GM19324 (cell line): ENCODE measurements at regions not wholly inside any gene's neighbourhood (a gene's known extent, or its start where the extent isn't known, plus 50 kb on each side); places are given as distances from the start of the nearest gene placed in this dataset.
"Not testable (repeated sequence)": the region's sequence is repeated elsewhere in the genome, so short reads cannot be mapped to it uniquely, and the experiment has no call there.

ENCODE experiments used
- ATAC-seq: cut with Tn5 transposase; IDR thresholded peaks from one replicate; pipeline ENCODE4 v1.9.1; 2021; ENCODE audit warnings: mild to moderate bottlenecking, moderate library complexity; ENCODE audit not compliant: unreplicated experiment, low FRiP score

DNA sequence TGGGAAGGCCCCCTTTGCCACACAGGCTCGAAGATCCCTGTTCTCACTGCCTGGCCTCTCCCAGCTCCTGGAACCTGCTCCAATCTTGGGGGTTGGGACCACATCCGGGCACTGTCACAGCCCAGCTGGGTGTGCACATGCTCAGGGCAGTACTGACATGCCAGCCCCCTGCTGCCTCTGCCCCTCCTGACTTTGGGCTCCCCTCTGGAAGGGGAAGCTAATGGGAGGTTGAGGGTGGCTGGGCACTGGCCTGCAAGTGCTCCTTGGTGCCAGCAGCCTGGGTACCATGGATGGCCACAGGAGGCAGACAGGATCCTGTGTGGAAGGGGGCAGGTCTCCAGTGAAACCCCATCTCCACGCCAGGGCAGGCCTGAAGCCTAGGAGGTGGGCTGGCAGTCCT is 126.1 kb upstream of the NOL4 start:
- no peak for ATAC-seq

DNA sequence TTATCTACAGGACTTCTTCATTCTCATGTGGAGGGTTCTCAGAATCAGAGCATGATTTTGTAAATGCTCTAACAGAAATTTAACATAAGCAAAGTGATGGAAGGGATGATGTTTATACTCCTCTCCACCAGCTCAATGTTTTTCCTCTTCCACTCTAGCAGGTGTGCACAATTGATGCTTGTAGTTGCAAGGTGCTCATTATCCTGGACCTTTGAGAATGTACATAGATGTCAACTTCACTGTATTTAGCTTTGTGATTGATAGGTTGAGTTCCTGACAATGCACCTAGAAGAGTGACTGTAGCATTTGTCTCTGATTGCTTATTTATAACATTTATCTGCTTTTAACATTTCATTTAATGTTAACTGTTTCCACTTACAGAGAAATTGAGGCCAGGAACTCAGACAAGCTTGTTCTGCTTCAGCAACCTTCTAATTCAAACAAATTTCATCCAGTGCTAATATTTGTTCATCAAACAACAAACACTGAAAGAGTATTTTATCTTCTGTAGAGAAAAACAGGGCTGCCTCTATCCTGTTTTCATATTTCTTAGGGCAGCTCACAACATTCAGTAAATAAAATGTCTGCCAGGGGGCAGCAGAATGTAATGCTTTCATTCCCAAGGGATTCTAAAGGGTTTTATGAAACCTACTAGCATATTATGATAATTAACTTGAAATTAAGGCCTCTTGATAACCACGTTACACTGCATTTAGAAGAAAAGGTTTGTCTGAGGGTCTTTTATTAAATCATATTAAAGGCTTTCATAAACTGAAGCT is 127.9 kb upstream of the NOL4 start:
- ATAC-seq, result no peak

DNA sequence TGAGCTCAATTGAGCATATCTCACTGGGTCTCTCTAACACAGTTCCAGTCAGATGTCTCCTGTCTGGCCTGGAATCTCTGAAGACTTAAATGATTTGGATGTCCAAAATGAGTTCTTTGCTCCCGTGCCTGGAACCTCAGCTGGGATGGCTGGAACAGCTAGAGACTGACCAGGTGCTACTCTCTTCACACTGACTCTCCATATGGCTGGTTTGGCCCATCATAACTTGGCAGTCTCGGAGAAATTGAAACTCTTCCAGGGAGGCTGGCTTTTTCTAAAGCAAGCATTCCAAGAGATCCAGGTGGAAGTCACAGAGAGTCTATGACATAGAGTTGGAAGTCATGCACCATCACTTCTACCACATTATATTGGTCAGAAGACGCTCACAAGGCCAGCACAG is 129.6 kb upstream of the NOL4 start:
- no peak for ATAC-seq

DNA sequence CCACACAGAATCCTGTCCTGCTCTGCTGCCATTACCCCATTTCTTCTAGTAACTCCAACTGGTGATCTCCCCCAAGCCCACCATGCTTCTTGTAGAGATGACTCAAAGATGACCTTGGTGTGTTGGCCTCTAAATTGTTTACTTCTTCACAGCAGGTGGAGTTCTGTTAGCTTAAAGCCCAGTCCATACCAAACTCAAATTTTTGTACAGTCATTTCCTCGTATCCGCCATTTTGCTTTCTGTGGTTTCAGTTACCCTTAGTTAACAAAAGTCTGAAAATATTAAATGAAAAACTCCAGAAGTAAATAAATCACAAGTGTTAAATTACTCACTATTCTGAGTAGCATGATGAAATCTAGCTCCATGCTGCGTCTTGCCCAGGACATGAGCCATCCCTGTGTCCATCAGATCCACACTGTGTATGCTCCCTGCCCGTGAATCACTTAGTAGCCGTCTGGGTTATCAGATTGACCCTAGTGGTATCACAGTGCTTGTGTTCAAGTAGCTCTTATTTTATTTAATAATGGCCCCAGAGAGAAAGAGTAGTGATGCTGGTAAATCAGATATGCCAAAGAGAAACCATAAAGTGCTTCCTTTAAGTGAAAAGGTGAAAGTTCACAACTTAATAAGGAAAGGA is 133.3 kb upstream of the NOL4 start:
- no peak for ATAC-seq

DNA sequence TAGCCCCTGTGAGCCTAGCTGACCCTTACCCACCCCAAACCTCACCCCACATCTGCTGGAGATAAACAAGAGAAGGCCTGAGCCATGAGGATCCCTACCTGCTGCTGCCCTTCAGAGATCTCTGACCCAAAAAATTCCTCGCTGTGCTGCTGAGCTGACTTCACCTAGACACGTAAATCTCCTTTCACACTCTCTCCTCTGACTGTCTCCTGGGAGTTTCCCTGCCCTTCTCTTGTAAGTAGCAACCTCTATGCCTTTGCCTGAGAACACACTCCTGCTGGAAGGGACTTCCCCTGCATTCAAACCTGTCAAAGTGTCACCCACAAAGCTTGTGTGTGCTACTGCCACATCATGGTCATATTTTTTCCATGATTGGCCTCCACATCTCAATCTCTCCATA is 134.2 kb upstream of the NOL4 start:
- ATAC-seq, result peak; percentile 70

DNA sequence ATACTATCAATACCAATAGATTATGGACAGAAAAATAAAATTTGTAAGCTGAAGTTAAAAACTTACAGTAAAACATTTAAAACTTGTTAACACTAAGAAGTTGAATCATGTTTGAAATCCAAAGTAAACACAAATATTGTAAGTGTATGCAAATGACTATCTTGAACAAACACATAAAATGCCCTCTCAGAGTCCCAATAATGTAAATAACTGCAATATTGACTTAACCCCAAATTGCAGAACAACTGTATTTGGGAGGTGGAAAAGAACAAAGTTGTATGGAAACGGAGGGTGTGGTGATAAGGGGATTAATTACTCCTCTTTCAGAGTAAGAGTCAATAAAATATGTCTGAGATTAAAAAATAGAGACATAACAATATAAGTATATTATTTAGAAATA is 140.0 kb upstream of the NOL4 start:
- ATAC-seq, result no peak

DNA sequence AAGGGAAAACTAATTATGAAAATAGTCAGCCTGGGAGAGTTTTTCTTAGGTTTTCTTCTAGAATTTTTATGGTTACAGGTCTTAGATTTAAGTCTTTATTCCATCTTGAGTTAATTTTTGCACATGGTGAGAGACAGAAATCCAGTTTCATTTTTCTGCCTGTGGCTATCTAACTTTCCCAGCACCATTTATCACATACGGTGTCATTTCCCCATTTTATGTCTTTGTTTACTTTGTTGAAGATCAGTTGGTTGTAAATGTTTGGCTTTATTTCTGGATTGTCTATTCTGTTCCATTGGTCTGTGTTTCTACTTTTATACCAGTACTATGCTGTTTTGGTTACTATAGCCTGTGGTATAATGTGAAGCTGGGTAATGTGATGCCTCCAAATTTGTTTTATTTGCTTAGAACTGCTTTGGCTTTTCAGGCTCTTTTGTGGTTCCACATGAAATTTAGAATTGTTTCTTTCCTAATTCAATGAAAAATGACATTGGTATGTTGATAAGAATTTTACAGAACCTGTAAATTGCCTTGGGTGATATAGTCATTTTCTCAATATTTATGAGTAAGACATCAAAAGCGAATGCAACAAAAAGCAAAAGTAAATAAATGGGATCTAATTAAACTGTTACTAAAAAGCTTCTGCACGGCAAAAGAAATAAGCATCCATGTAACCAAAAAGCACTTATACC is 146.1 kb upstream of the NOL4 start:
- ATAC-seq, result no peak

DNA sequence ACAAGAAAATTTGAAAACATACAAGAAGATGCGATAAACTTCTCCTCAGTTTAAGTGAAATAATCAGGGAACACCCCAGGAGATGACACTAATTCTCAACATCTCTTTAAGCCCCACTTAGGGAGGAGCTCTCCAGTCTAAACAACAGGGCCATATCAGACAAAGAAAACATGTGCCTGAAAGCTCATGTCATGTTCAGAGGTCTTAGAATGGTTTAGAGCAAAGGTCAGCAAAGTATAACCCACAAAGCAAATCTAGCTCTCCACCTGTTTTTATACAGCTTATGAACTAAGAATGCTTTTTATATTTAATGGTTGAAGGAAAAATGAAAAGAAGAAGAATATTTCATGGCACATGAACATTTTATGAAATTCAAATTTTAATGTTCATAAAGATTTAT is 155.6 kb upstream of the NOL4 start:
- no peak for ATAC-seq

DNA sequence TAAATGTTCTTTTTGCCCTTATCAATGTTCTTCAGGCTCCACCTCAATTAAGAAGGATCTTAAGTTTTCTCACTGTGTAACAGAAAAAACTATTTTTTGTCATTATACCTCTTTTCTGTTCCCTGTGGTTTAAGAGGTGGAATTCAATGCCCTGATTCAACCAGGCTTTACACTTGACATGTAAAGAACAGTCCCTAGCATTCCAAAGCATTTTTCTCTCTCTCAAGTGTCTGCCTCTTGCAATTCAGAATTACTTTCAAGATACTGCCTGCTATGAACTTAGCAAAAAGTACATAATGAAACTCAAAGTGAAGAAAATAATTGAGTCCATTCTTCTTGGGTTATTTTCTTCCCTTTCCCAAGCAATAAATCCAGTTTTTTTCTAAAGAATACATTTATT is 160.6 kb upstream of the NOL4 start:
- ATAC-seq, result no peak

DNA sequence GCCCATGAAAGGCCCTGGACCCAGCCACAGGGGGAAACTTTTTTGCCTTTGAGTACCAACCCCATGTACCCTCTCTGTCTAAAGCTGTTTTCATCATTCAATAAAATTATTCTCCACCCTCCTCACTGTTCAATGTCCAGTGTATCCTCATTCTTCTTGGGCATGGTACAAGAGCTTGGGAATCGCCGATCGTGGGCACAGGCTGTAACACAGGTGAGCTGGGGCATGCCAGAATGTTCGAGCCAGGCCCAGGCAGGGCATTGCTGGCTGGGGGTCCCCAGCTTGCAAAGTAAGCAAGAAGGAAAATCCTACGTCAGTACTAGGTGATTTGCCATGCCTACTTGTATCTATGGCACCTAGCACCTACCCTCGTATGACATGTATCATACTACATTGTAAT is 162.1 kb upstream of the NOL4 start:
- ATAC-seq, result no peak

DNA sequence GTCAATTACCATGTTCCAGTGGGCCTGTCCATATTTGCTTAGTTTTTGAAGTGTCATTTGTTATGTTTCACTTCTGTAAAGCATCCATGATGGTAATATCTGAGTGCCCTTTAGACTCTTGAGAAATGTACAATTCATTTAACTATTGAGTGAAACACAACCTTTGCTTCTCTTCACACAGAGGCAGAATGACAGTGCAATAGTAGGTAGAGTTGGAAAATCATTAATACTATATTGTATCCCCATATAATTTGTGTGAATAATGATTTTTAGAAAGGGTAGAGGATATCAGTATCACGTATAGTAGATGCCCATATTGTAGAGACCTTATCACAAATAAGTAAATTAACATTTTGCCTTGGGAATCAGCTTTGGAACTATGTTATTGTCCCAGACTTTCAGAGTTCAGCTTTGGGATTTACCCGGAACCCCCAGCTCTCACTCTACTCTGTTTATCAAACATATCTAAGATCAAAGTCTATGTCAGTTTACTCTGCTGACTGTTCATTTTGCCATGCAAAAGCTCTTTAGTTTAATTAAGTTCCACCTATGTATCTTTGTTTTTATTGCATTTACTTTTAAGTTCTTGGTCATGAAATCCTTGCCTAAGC is 172.7 kb upstream of the NOL4 start:
- no peak for ATAC-seq

DNA sequence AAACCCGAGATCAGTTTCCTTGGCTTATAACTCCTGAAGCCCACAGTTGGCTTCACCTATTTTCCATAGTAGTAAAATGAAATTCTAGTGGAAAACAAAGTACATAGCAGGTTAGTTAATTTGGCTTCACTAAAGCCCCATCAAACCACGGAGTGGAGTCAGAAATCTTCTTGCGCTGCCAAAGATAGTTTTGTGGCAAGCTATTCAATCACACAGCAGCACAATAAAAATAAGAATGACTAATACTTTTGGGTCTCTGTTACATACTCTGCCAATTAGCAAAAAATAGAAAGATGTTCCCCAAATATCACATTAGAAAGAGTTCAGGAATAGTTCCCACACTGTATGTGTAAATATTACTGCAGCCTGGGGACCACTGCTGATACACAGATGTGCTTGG is 175.2 kb upstream of the NOL4 start:
- ATAC-seq, result no peak

DNA sequence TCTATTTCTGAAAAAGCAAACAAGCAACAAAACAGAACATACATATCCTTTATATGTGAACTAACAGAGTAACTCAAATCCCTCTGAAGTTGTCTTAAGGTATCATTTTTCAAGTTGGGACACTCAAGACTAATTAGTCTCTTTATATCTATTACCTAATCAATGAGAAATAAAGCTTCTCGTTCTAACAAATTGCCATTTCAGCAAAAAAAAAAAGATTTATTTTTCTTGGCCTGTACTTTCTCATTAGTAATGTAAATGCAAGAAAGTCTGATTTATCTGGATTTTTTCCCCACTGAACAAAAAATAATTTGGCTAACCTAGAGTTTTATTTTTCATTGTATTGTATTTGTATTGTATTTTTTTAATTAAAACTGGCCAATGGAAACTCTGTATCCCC is 176.1 kb upstream of the NOL4 start:
- ATAC-seq, result no peak

DNA sequence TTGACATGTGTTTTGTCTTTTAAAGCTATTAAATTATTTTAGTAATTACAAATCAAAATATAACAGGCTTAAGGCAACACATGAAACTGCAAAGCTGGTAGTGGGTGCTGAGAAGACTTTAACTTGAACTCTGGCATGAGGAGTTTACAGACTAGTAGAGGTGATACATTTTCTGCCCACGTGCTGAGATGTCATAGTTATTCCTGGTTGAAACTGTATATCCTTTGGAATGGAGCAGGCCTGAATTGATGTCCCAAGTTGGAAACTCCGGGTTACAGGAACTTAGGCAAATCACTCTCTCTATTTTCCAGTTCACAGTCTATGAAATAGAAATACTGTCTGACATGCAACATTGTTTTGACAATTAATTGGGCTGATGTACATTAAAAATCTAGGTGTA is 177.1 kb upstream of the NOL4 start:
- ATAC-seq, result no peak

DNA sequence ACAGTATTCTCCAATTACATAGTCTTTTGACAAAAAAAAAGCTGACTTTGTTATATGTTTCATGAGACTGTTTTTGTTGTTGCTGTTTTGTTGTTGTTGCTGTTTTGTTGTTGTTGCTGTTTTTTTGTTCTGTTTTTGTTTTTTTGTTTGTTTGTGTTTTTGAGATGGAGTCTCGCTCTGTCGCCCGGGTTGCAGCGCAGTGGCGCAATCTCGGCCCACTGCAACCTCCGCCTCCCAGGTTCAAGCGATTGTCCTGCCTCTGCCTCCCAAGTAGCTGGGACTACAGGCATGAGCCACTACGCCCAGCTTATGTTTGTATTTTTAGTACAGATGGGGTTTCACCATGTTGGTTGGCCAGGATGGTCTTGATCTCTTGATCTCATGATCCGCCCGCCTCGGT is 182.8 kb upstream of the NOL4 start:
- not testable (repeated sequence) for ATAC-seq

DNA sequence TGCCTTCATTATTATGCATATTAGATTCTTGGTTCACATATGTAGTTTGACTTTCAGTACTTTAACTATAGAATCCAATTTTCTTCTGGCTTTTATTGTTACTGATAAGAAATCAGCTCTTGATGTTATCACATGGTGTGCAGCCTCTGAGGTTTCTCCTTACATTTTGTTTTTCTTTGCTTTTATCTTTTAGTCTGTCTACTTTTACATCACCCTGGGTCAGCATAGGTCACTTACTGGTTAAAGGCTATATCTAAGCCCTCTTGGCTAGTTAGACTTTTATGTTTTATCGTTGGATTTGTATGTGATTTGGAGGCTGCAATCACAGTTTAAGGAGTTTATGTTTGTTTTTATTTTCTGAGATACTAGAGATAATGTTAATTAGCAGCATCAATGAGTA is 187.2 kb upstream of the NOL4 start:
- ATAC-seq, result no peak

DNA sequence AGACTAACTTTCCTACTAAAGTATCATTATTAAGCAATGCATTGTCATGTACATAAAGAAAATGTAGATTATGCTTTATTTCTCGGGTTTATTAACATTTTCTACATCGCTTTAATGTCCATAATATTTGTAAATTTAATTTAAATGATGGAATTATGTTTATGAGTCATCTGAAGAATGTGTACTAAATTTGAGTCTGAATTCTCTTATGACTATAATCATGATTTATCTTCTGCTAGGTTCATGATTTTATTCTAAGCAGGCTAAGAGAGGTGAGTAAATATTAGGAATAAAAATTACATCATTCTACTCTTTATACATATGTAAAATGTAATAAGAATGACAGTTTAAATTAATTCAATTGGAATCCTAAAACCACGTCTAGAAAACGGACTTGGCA is 206.3 kb upstream of the NOL4 start:
- no peak for ATAC-seq

DNA sequence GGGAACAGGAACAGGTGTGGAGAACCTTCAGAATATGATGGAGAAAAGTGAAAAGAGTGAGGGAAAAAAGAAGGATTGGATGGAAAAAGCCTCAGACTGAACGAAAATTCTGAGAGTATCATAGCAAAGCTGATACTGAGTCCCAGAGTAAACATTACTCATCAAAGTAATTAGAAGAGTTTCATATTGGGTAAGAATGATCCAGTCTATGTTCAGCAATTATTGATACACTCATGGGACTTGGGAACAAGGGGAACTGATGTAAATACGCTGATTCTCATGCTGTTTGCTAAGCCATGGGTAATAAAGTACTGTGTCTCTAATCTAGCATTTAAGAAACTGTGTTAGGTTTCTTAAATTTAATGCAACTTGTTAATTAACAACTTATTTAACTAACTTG is 219.9 kb upstream of the NOL4 start:
- ATAC-seq, result no peak

DNA sequence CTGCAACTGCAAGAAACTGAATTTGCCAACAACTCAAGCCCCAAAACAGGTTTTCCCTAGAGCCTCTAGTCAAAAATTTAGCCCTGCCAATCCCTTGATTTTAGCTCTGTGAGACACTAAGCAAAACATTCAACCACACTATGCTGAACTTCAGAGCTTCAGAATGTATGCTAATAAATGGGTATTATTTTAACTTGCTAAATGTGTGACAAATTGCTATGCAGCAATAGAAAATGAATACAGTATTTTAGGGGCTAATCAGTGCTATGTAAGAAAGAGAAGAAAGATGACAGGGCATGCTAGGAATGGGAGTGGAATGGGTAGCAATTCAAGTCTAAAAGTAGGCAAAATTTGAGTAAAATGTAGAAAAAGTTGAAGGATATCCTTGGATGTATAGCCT is 223.9 kb upstream of the NOL4 start:
- no peak for ATAC-seq

DNA sequence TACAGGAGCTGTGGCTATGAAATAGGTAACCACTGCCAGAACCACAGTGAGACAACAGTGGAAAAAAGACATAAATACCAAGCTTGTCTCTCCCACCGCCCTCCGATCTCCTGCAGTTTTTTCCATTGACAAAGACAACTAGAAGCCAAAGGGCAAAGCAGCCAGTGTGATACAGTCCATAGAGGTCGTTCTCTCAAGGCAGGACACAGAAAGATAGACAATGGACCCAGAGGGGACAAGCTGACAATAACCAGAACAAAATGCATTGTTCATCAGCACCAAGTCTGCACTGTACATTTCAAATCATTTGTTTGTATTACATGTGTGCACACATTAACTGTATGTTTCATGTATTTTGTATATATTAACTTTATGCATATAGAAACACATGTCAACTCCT is 233.0 kb upstream of the NOL4 start:
- no peak for ATAC-seq

DNA sequence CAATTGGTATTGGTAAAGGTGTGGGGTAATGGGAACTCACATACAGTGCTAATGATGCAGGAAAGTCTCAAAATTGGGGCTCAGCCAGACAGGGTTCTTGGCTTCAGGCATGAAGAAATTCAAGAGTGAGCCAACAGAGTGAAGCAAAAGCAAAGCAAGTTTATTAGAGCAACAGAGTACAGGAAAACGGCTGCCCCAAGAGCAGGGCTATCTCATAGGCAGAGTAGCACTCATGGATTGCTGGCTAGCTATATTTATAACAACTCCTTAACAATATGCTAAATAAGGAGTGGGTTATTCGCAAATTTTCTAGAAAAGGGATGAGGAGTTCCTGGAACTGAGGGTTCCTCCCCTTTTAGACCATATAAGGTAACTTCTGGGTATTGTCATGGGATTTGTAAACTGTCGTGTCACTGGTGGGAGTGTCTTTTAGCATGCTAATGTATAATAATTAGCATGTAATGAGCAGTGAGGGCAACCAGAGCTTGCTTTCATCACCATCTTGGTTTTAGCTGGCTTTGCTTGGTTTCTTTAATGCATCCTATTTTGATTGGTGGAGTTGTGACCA is 233.8 kb upstream of the NOL4 start:
- no peak for ATAC-seq
